Middle frontal gyrus (tissue), 1 donor: ENCODE measurements at regions not wholly inside any gene's neighbourhood (a gene's known extent, or its start where the extent isn't known, plus 50 kb on each side); places are given as distances from the start of the nearest gene placed in this dataset.

ENCODE experiments used
- DNase-seq: peaks from one replicate; pipeline ENCODE4 v3.0.0-alpha.2; 2015; ENCODE audit warnings: low spot score; ENCODE audit errors: extremely low spot score

DNA sequence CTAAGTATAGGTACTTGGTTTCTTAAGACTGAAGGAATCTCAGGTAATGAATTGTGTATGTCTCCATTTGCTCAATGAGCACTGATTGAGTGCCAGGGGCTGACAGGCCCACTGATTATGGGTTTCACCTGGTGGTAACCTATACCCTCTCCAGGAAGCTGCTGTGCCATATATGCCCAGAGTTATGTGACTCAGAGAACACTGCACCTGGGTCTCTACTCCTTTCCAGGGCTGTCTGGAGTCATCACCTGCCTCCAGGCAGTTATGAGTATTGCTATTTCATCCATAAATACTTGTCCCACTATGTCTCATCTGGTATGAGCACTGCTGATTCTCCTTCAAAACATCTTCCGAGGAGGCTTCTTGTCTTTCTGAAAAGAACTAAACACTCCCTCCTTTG is 692.9 kb downstream of the BCL11B start:
- no peak for DNase-seq

DNA sequence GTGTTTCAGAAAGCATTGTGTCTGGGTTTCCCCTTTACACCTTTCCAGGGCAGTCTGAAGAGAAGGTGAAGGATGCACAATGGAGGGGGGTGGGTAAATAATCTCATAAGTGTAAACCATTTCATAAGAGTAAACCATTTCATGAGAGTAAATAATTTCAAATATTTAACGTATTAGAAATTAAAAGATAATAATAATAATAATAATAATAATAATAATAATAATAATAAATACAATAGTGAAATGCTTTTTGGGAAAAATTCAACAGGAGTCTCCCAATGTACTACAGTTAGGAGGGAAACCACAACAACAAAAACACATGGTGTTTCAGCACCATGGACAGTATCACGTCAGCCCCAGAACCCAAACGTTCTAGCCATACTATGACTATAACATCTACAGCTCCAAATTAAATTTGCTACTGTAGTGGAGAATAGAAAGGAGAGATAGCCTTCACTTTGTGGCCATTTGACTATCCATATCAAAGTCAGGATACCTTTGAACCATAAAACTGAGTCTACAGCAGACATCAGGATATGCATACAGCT is 691.8 kb downstream of the BCL11B start:
- DNase-seq: no peak

DNA sequence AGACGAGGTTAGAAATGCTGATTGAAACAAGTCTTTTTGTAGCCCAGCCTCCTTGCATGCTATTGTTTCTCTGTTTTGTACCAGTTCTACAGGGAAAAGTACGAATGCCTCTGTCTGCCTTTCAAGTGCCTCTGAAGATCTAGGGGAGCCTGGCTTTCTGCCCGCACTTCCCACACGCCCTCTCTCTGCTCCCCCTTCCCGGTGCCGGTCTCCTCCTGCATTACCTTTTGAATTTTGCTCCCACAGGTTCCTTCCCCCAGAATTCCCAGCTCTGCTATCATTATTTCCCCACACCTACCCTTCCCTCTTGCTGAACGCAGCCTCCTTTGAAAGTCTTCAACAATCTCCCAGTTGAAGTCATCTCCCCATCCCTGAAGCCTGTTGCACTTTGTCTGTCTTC is 689.7 kb downstream of the BCL11B start:
- no peak for DNase-seq

DNA sequence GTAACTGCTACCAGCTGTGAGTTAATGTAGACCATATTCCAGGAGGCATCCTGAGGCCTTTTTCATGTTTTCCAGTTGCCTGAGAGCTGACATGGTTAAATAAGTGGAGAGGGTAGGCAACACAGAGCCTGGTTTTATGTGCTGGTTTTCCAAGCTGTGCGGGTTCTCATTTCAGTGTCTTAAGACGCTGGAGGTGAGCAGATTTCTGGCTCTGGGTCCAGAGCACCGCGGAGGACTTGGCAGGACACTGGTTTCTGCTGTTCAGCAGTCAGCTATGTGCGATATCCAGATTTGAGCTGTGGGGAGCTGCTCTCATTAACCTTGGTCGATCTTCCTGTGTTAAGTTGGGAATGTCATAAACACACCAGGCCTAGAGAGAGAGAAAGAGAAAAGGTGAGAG is 680.8 kb downstream of the BCL11B start:
- no peak for DNase-seq

DNA sequence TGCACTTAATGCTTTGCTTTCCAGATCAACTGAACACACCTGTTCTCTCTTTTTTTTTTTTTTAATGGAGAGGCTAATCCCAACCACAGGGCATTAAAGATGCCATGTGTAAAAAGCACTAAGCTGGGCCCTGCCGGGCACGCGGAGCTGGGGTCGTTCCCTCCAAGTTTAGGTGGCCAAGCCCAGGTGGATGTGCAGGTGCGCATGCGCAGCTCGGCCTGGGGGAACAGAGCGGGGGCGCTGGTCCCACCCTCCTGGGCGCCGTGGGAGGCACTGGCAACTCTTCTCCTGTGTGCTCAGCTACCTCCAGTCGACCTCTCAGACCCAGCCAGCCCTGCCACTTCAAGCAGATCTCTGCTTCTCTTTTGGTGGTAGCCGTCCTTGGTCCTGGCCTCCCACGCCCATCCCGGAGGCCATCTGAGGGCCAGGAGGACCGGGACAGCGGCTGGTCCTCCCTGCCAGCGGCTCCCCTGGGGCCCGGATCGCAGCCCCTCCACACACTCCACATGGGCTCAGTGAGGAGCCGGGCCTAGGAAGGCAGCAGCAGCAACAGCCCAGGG is 679.3 kb downstream of the BCL11B start:
- no peak for DNase-seq

DNA sequence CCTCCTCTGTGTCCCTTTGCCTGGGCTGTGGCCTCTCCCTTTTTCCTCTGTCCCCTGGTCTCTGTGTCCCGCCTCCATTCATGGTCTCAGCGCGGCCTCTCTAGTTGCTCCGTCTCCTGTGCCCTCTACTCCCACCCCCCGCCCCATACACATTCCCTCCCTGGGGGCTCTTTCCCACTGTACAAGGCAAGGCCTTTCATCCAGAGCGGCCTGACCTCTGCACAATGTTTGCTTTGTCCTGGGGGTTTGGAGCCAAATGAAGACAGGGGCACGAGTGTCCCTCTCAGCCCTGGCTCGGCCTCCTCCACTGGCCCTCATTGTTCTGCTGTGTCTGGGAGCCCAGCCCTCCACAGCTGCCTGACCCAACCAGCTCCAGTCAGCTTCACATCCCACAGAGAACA is 678.6 kb downstream of the BCL11B start:
- DNase-seq: peak; percentile 64

DNA sequence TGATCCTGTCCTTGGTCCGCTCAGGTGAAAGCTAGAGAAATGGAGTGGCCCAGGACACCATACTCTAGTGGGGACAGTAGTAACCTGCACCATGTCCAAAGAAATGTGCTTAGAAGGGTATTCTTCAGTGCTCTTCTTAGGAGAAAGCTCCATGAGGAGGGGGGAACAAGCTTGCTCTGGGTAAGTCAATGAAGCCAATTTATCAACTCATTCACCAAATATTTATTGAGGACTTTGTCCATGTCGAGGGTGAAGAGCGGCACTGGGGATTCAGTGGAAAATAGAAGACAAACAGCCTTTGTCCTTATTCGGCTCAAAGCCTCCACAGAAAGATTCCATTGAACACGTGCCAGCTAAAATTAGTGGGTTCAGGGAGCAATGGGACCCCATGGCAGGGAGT is 677.8 kb downstream of the BCL11B start:
- no peak for DNase-seq

DNA sequence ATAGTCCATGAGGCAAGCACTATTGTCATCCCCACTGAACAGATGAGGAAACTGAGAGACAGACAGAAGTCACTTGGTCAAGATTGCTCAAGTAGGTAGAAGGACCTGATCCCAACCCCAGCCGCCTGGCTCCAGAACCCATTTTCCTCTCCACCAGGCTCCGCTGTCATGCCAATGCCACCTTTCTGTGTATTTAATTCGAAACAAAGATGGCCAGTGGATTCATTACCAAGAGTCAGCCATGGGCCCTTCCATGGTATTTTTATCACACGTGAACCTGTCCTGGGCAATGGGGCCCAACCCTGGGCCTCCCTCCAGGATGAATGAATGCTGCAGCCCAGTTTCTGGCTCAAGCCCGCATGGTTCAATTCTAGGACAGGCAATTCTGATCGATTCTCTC is 673.4 kb downstream of the BCL11B start:
- no peak for DNase-seq

DNA sequence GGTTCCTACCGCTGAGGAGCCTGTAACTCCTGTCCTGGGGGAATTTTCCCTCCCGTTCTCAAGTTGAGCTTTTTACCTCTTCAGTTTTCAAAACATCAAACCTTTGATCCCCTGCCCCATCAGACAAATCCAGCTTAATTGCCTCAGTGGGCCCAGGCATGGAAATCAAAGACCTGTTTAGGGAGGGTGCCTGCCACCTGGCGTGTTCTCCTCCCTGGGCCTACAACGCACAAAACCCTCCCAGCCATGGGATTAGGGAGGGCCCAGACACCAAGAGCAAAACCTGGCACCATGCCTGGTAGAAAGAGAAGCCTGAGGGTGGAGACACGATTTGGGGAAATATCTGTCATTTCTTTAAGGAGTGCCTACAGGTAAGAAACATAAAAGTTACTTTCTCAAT is 672.9 kb downstream of the BCL11B start:
- no peak for DNase-seq

DNA sequence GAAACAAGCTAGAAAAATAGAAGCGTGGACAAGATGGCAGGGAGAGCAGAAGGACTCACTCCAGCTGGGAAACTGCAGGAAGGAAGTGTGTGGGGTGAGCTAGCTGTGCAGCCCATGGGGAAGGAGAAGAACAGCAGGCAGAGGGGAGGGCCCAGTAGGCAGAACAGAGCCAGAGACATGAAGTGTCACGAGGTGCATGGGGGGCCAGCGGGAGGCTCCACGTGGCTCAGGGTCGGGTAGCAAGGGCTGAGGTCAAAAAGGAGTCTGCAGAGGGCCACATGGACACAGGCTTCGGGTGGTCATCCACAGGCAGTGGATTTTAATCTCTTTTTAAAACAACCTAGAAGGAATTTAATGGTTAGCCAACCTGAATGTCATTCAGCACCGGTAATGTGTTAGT is 669.0 kb downstream of the BCL11B start:
- DNase-seq: no peak

DNA sequence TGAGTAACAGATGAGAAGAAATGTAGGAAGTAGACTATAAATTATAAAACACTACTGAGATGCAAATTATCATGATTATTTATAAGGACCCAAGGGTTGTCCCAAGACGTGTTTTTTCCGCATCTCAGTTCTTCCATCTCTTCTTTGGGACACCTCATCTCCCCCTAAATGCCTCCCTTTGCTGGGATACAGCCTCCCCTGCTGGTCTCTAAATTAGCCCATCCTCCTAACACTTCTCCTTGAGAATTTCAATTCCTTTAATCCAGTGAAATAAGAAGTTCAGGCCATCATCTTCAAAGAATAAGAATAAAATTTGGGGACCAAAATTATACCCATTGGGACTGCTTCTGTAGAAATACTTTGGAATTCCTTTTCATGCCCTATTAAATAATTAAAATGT is 667.0 kb downstream of the BCL11B start:
- DNase-seq: no peak

DNA sequence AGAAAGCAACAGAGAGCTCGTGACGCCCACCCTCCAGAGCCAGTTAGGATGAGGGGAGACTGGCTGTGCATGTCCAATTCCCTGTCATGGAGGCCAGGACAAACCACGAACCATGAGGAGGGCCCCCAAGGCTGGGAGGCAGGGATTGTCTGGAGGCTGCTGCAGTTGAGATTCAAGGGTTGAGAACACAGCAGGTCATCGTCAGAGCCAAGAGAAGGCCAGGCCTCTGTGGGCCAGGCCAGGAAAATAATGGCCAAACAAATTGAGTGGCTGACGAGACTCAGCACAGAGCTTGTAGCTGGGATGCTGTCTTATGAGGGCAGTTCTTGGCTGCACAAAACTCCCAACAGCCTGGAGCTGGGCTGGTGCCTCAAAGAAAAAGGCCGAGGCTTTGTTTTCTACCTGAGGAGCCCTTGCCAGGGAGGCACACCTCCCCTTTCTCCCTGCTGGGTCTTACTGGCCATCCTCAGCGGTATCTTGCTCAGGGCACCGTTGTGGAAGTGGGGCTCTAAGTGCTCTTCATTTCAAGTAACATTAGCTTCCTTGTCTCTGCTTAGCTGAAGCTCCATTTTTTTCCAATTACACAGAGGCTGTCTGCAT is 665.9 kb downstream of the BCL11B start:
- no peak for DNase-seq

DNA sequence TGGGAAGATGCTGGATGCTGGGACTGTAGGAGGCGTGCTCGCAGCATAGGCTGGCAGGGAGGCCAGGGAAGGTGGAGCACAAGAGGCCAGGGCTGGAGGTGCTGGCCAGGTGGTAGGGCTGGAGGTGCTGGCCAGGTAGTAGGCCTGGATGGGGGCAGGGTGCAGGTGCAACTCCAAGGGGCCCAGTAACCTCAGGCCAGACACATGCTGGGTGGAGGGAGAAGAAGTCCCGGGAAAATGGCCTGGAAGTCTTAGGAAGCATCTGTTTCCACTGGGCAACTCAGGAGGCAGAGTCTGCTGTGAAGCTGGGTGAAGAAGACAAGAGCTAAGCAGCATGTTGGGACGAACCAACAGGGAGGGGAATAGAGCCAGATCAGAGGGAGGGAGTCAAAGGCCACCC is 665.2 kb downstream of the BCL11B start:
- no peak for DNase-seq

DNA sequence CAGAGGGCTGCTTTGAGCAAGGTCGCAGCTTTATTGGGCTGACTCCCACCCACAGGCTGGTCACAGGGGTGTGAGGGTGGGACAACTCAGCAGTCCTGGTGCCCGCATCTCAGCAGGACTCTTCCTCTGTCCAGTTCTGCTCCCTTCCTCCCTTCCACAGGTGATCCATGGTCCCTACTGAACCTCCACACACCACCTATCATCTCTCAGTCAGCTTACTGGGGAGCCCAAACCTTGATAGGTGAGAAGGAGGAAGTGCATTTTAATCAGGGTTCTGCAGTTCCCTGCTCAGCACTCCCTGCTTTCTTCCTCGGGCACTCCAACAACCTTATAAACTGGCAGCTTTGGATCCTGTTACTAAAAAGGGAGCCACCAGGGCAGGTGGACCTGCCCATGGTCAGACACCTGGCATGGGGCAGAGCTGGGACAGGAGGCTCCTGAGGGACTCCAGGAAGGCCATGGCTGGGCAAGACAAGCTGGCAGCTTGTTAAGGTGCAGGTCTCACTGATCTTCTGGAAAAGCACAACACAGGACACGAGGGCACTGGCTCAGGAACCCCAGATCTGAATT is 664.6 kb downstream of the BCL11B start:
- no peak for DNase-seq

DNA sequence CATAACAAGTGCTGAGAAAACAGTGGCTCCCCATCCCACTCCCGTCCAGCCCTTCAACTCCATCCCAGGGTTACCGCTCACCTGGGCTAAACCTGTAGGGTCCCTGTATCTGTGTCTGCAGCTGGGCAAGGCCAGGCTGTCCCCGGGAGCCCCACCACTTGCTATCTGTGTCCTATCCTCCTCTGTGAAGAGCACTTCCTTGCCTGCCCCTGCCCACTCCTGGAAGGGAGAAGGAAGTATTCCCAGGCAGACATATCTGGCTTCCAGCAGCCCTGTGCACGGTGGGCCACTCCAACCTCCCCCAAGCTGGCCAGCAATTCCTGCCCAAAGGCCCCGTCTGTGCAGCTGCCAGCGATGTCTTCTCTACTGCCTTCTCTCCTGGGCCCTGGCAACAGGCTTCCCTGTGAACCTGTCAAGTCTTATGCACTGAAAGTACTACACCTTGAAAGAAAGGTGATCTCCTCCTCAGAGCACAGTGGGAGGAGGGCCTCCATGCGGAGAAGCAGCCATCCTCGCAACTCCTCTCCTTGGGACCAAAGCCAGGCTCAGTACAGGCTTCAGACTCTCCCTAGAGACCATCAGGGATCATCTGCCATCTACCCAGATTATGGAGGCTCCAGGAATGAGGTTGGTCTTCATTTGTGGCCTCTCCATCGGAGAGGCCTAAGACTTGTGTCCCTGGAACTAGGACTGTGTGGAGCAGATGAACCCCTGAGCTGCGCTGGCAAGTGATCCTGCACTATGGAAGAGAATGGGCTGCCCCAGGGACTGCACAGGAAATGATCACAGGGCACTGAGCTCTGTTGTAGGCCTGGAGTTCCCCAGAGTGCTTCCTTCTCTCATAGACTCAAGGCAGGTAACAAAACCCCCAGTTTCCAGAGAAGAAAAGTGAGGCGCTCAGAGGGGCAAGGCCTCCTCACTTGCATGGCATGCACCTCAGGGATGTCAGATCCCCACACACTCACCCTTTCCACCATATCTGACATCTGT is 663.6 kb downstream of the BCL11B start:
- no peak for DNase-seq

DNA sequence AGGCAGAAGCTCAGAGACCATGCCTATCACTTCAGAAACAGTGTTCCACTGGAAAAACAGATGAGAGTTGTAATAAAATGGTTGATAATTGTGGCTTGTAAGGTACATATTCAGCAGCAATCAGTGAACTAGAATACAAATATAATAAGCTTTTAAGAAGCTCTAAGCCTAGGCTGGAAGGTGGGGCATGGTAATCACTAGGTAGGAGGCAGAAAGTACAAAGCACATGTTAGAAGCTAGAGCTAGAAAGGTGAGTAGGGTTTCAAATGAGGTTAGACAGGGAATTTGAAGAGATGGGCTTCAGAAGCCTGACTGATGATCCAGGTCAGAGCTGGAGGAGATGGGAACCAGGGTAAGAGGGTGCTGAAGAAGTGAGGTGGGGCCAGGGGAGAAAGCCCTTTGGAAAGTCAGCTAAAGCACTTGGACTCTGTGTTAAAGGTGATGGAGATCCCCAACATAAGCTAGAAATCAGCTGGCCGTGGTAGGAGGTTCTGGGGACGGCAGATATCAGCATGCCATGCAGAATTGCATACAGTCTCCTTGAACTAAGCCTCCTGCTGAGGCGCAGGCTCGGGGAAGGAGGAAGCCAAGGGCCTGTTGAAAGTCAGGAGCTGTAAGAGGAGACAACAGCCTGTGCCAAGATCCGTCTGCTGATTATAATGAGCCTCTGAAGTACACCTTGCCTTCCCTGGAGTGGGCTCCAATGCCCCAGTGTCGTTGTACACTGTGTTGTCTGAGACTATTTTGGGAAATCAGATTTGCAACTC is 659.4 kb downstream of the BCL11B start:
- DNase-seq: no peak

DNA sequence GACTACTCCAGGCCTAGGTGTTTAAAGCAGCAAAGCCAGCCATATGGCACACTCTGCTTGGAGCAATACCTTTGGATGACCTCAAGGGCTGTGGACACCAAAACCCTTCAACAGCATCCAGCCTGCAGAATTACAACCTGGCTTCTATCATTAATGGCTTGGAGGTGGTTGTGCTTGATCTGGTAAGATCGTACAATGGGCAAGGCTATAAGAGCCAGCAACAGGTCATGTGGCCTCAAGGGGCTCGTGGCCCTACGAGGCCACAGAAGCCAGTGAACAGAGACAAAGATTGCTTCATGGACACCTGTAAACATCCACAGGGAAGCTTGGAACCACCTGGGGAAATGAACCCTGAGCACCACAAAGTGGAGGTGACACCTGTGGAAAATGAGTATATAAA is 657.3 kb downstream of the BCL11B start:
- no peak for DNase-seq

DNA sequence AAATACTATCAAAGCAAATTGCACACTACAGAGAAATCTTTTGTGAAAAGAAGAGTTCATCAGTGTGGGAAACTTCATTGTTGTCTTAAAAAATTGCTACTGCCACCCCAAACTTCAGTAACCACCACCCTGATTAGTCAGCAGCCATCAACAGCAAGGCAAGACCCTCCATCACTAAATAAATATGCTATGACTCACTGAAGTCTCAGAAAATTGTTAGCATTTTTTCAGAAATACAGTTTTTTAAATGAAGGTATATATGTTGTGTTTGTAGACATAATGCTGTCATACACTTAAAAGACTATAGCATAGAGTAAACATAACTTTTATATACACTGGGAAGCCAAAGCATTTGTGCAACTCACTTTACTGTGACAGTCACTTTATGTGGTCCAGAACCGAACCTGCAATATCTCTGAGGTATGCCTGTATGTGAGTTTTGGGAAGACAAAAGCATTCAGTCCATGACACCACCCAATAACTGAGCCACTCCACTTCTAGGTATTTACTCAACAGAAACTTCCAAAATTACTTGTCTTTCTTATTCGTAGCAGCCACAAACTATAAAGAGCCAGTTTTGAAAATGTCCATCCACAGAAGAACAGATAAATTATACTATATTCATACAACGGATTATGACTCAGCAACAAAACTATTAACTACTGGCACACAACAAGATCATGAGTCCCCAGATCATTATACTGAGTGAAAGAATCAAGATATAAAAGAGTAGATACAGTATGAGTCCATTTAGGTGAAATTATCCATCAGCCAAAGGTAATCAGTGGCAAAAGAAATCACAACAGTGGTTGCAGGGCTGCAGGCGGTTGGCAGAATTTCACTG is 649.6 kb downstream of the BCL11B start:
- no peak for DNase-seq

DNA sequence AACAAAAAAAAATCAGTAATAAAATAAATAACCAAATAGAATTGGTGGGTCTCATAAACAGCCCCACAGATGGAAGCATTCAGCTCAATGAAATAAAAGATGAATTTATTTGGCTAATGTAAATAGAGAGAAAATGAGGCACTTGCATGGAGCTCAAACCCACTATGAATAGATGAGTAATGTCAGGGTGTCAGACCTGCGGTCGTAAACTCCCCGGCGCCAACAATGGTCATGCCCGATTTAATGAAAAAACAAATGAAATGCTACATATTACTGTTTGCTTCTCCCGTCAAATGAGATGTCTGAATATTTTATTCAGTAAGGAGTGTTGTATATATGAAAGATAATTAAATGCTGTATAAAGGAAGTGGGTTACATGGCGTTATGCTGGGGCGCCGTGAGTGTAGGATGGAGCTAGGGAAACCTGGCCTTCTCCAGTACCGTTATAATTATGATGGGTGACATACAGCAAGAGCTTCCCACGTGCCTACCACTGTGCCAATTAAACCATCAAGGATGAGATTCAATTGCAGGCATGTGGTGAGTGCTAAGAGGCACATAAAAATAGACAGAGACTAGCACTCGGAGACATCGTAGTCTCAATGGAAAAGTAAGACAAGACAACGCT is 648.1 kb downstream of the BCL11B start:
- DNase-seq: no peak

DNA sequence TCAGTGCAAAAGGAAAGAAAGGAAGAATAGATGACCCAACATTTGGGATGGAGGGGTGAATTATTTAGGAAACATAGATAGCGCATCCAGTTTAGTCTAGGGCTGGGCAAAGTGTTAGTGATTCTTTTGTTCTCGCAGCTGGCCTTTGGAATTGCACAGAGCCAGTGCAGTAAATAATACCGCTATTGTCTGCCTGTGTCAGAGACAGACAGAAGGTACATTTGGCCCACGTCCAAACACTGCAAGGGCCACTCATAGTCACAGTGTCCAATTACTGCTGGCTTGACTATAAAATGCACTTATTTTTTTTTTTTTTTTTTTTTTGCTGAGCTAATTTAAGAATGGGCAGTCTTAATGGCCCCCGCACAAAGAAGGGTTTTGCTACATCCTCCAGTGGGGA is 638.6 kb downstream of the BCL11B start:
- DNase-seq: peak; percentile 55
